ENCODE measurements at regions not wholly inside any gene's neighbourhood (a gene's known extent, or its start where the extent isn't known, plus 50 kb on each side); places are given as distances from the start of the nearest gene placed in this dataset.

GRCh38 chr2:78876316-78876688 is 149.2 kb upstream of the REG3G start:
- H3K4me3 Mint-ChIP-seq, result no peak overlapping the region
- ATAC-seq (replicated peaks in 1 of 2) (no peak), DNase-seq (no peak)
- H3K27ac Mint-ChIP-seq, result no peak overlapping the region
- no peaks in the 10 kb centered on the region for H3K36me3 Mint-ChIP-seq (ENCODE audit: insufficient read depth in 2 of 2)
- H3K27me3 Mint-ChIP-seq (ENCODE audit: low read depth), result no peaks in the 10 kb centered on the region
- peaks cover 1 to 5% of the 10 kb centered on the region in 2 donors for H3K9me3 Mint-ChIP-seq
- H3K4me1 Mint-ChIP-seq (ENCODE audit: low read depth), result no peaks in the 10 kb centered on the region

GRCh38 chr2:78887446-78887845 is 138.1 kb upstream of the REG3G start:
- DNase-seq (no peak), ATAC-seq (replicated peaks in 1 of 2) (no peak)
- Mint-ChIP-seq H3K9me3 (peaks cover 4 to 12% of the 10 kb centered on the region in 2 donors), H3K4me1 (ENCODE audit: low read depth) (no peaks in the 10 kb centered on the region), H3K4me3 (no peak overlapping the region), H3K36me3 (ENCODE audit: insufficient read depth in 2 of 2) (no peaks in the 10 kb centered on the region), H3K27me3 (ENCODE audit: low read depth) (no peaks in the 10 kb centered on the region), H3K27ac (no peak overlapping the region)

GRCh38 chr2:78890935-78891334 is 134.6 kb upstream of the REG3G start:
- no peaks in the 10 kb centered on the region for H3K4me1 Mint-ChIP-seq (ENCODE audit: low read depth)

GRCh38 chr2:78892295-78892694 is 133.2 kb upstream of the REG3G start:
- no peak for ATAC-seq (replicated peaks in 1 of 2)
- Mint-ChIP-seq H3K4me1 (ENCODE audit: low read depth) (no peaks in the 10 kb centered on the region), H3K4me3 (no peak overlapping the region), H3K27me3 (ENCODE audit: low read depth) (no peaks in the 10 kb centered on the region), H3K36me3 (ENCODE audit: insufficient read depth in 2 of 2) (no peaks in the 10 kb centered on the region), H3K27ac (no peak overlapping the region), H3K9me3 (peaks cover 9 to 15% of the 10 kb centered on the region in 2 donors)
- DNase-seq, result no peak

More at GRCh38 chr2:78890935-78891334, 134.6 kb upstream of the REG3G start:
- Mint-ChIP-seq H3K27me3 (ENCODE audit: low read depth) (no peaks in the 10 kb centered on the region), H3K9me3 (peaks cover 5 to 12% of the 10 kb centered on the region in 2 donors), H3K27ac (no peak overlapping the region), H3K36me3 (ENCODE audit: insufficient read depth in 2 of 2) (no peaks in the 10 kb centered on the region), H3K4me3 (no peak overlapping the region)
- DNase-seq (no peak), ATAC-seq (replicated peaks in 1 of 2) (no peak)

GRCh38 chr2:78895022-78895421 is 130.5 kb upstream of the REG3G start:
- DNase-seq (no peak), ATAC-seq (replicated peaks in 1 of 2) (no peak)
- H3K4me3 Mint-ChIP-seq, result no peak overlapping the region
- peaks cover 17 to 18% of the 10 kb centered on the region in 2 donors for H3K9me3 Mint-ChIP-seq
- H3K27me3 Mint-ChIP-seq (ENCODE audit: low read depth), result no peaks in the 10 kb centered on the region
- no peaks in the 10 kb centered on the region for H3K36me3 Mint-ChIP-seq (ENCODE audit: insufficient read depth in 2 of 2)
- H3K27ac Mint-ChIP-seq, result no peak overlapping the region
- H3K4me1 Mint-ChIP-seq (ENCODE audit: low read depth), result no peaks in the 10 kb centered on the region

GRCh38 chr2:78896536-78896935 is 129.0 kb upstream of the REG3G start:
- DNase-seq (no peak), ATAC-seq (replicated peaks in 1 of 2) (no peak)
- no peaks in the 10 kb centered on the region for H3K4me1 Mint-ChIP-seq (ENCODE audit: low read depth)
- H3K4me3 Mint-ChIP-seq, result no peak overlapping the region
- H3K36me3 Mint-ChIP-seq (ENCODE audit: insufficient read depth in 2 of 2), result no peaks in the 10 kb centered on the region
- H3K27ac Mint-ChIP-seq, result no peak overlapping the region
- no peaks in the 10 kb centered on the region for H3K27me3 Mint-ChIP-seq (ENCODE audit: low read depth)
- peaks cover 14 to 16% of the 10 kb centered on the region in 2 donors for H3K9me3 Mint-ChIP-seq

GRCh38 chr2:78907089-78907488 is 118.4 kb upstream of the REG3G start:
- Mint-ChIP-seq H3K4me3 (no peak overlapping the region), H3K27me3 (ENCODE audit: low read depth) (no peaks in the 10 kb centered on the region), H3K4me1 (ENCODE audit: low read depth) (no peaks in the 10 kb centered on the region), H3K9me3 (peaks cover 7 to 8% of the 10 kb centered on the region in 2 donors), H3K36me3 (ENCODE audit: insufficient read depth in 2 of 2) (peaks cover 0 to 2% of the 10 kb centered on the region in 2 donors), H3K27ac (no peak overlapping the region)
- ATAC-seq (replicated peaks in 1 of 2) (no peak), DNase-seq (no peak)

- Mint-ChIP-seq H3K9me3 (peaks cover 7 to 9% of the 10 kb centered on the region in 2 donors), H3K4me1 (ENCODE audit: low read depth) (no peaks in the 10 kb centered on the region), H3K36me3 (ENCODE audit: insufficient read depth in 2 of 2) (peaks cover 0 to 2% of the 10 kb centered on the region in 2 donors), H3K27me3 (ENCODE audit: low read depth) (no peaks in the 10 kb centered on the region), H3K27ac (no peak overlapping the region), H3K4me3 (no peak overlapping the region)
- DNase-seq, result no peak
- ATAC-seq (replicated peaks in 1 of 2), result no peak
Measured at GRCh38 chr2:78908973-78909372, 116.5 kb upstream of the REG3G start.

GRCh38 chr2:78910376-78910775 is 115.1 kb upstream of the REG3G start:
- Mint-ChIP-seq H3K27me3 (ENCODE audit: low read depth) (no peaks in the 10 kb centered on the region), H3K27ac (no peak overlapping the region), H3K9me3 (peaks cover 9 to 10% of the 10 kb centered on the region in 2 donors), H3K36me3 (ENCODE audit: insufficient read depth in 2 of 2) (peaks cover 0 to 2% of the 10 kb centered on the region in 2 donors), H3K4me1 (ENCODE audit: low read depth) (no peaks in the 10 kb centered on the region), H3K4me3 (no peak overlapping the region)
- ATAC-seq (replicated peaks in 1 of 2) (no peak), DNase-seq (no peak)

GRCh38 chr2:78913257-78913656 is 112.2 kb upstream of the REG3G start:
- Mint-ChIP-seq H3K27ac (no peak overlapping the region), H3K27me3 (ENCODE audit: low read depth) (no peaks in the 10 kb centered on the region), H3K4me3 (no peak overlapping the region), H3K4me1 (ENCODE audit: low read depth) (no peaks in the 10 kb centered on the region), H3K36me3 (ENCODE audit: insufficient read depth in 2 of 2) (no peaks in the 10 kb centered on the region), H3K9me3 (peaks cover 7 to 8% of the 10 kb centered on the region in 2 donors)
- no peak for ATAC-seq (replicated peaks in 1 of 2)
- DNase-seq, result no peak

GRCh38 chr2:78925258-78925657 is 100.2 kb upstream of the REG3G start:
- ATAC-seq (replicated peaks in 1 of 2), result no peak
- no peak for DNase-seq
- Mint-ChIP-seq H3K4me1 (ENCODE audit: low read depth) (no peaks in the 10 kb centered on the region), H3K4me3 (no peak overlapping the region), H3K27me3 (ENCODE audit: low read depth) (no peaks in the 10 kb centered on the region), H3K27ac (no peak overlapping the region), H3K36me3 (ENCODE audit: insufficient read depth in 2 of 2) (no peaks in the 10 kb centered on the region), H3K9me3 (peaks cover 5 to 12% of the 10 kb centered on the region in 2 donors)

- H3K36me3 Mint-ChIP-seq (ENCODE audit: insufficient read depth in 2 of 2), result no peaks in the 10 kb centered on the region
- DNase-seq, result no peak
Measured at GRCh38 chr2:78928502-78928901, 97.0 kb upstream of the REG3G start.

GRCh38 chr2:78940998-78941397 is 84.5 kb upstream of the REG3G start:
- ATAC-seq (replicated peaks in 1 of 2) (no peak), DNase-seq (no peak)
- no peaks in the 10 kb centered on the region for H3K4me1 Mint-ChIP-seq (ENCODE audit: low read depth)
- no peaks in the 10 kb centered on the region for H3K36me3 Mint-ChIP-seq (ENCODE audit: insufficient read depth in 2 of 2)
- H3K27me3 Mint-ChIP-seq (ENCODE audit: low read depth), result no peaks in the 10 kb centered on the region
- peaks cover 0 to 1% of the 10 kb centered on the region in 2 donors for H3K9me3 Mint-ChIP-seq
- H3K27ac Mint-ChIP-seq, result no peak overlapping the region
- no peak overlapping the region for H3K4me3 Mint-ChIP-seq

More at GRCh38 chr2:78928502-78928901, 97.0 kb upstream of the REG3G start:
- H3K4me3 Mint-ChIP-seq, result no peak overlapping the region
- H3K4me1 Mint-ChIP-seq (ENCODE audit: low read depth), result no peaks in the 10 kb centered on the region
- no peak for ATAC-seq (replicated peaks in 1 of 2)
- no peaks in the 10 kb centered on the region for H3K27me3 Mint-ChIP-seq (ENCODE audit: low read depth)
- no peak overlapping the region for H3K27ac Mint-ChIP-seq
- H3K9me3 Mint-ChIP-seq, result peaks cover 7 to 10% of the 10 kb centered on the region in 2 donors

GRCh38 chr2:78941751-78942150 is 83.8 kb upstream of the REG3G start:
- no peaks in the 10 kb centered on the region for H3K36me3 Mint-ChIP-seq (ENCODE audit: insufficient read depth in 2 of 2)
- ATAC-seq (replicated peaks in 1 of 2) (no peak), DNase-seq (no peak)
- no peak overlapping the region for H3K4me3 Mint-ChIP-seq
- H3K4me1 Mint-ChIP-seq (ENCODE audit: low read depth), result no peaks in the 10 kb centered on the region
- H3K27ac Mint-ChIP-seq, result no peak overlapping the region
- no peaks in the 10 kb centered on the region for H3K27me3 Mint-ChIP-seq (ENCODE audit: low read depth)
- H3K9me3 Mint-ChIP-seq, result peaks cover 0 to 4% of the 10 kb centered on the region in 2 donors
